Lung (tissue), 11 donors: ENCODE measurements at regions not wholly inside any gene's neighbourhood (a gene's known extent, or its start where the extent isn't known, plus 50 kb on each side); places are given as distances from the start of the nearest gene placed in this dataset.

ENCODE experiments used
- ATAC-seq: fragments of 200-7000 bp; cut with Tn5 transposase; one replicate; pipeline ENCODE4 v1.9.1; 2020; ENCODE audit warnings: moderate number of reproducible peaks; ENCODE audit not compliant: insufficient read depth, low FRiP score
- DNase-seq, 3 donors: peaks; one replicate each; pipeline ENCODE4 v3.0.0-alpha.2; 2013 to 2017
- H3K27ac ChIP-seq, 2 donors: one replicate each; pipeline ENCODE4 v1.5.1; 2013; ENCODE audit warnings: mild to moderate bottlenecking in 2 of 2, moderate library complexity in 2 of 2, control low read depth in 1 of 2, inconsistent platforms in 1 of 2, low read depth in 1 of 2, low read length in 1 of 2
- H3K27me3 ChIP-seq, 3 donors: one replicate each; pipeline ENCODE4 v1.5.1; 2013; ENCODE audit warnings: low read length in 2 of 3; ENCODE audit not compliant: control insufficient read depth in 3 of 3, insufficient read depth in 3 of 3
- H3K36me3 ChIP-seq, 4 donors: one replicate each; pipeline ENCODE4 v1.5.1; 2013; ENCODE audit warnings: low read length in 4 of 4, mild to moderate bottlenecking in 1 of 4, moderate library complexity in 1 of 4; ENCODE audit not compliant: control insufficient read depth in 4 of 4, insufficient read depth in 4 of 4
- H3K4me1 ChIP-seq, 5 donors: one replicate each; pipeline ENCODE4 v1.5.1; 2013; ENCODE audit warnings: low read length in 5 of 5, mild to moderate bottlenecking in 2 of 5, moderate library complexity in 1 of 5; ENCODE audit not compliant: control insufficient read depth in 5 of 5, insufficient read depth in 5 of 5
- H3K4me3 ChIP-seq: one replicate; pipeline ENCODE4 v1.5.1; 2013; ENCODE audit warnings: mild to moderate bottlenecking, control low read depth, moderate library complexity
- H3K9ac ChIP-seq, 2 donors: one replicate each; pipeline ENCODE4 v1.5.1; 2013; ENCODE audit warnings: low read length in 2 of 2, control low read depth in 1 of 2; ENCODE audit not compliant: insufficient read depth in 1 of 2
- H3K9me3 ChIP-seq, 4 donors: one replicate each; pipeline ENCODE4 v1.5.1; 2013; ENCODE audit warnings: low read length in 3 of 4, mild to moderate bottlenecking in 1 of 4, moderate library complexity in 1 of 4; ENCODE audit not compliant: control insufficient read depth in 4 of 4, insufficient read depth in 3 of 4
- CTCF ChIP-seq: IDR thresholded peaks from 2 replicates; pipeline ENCODE4 v1.5.1; 2012; ENCODE audit warnings: mild to moderate bottlenecking; ENCODE audit errors: control extremely low read depth, extremely low read depth
- WGBS, 2 donors: extraction: QIAGEN DNeasy Blood & Tissue Kit; methylation state at CpG; one replicate each; pipeline ENCODE4 v1.1.7; 2013; 5-methylcytosine and 5-hydroxymethylcytosine counted together
- donor health status: control.
- donor health status: control.
- donor health status: Bipolar disorder and iron deficiency.
- donor health status: healthy.
- donor health status: DM: yes; HTN: yes; CAD: no.

- WGBS, 2 donors = 63 to 90% methylated on average over 4 of the region's 4 CpGs
- Histone ChIP-seq H3K4me3 (no peak overlapping the region), H3K9ac (no peak overlapping the region), H3K27me3 (no peaks in the 10 kb centered on the region), H3K36me3 (no peaks in the 10 kb centered on the region), H3K4me1 (no peaks in the 10 kb centered on the region), H3K27ac (no peak overlapping the region), H3K9me3 (peaks cover 0 to 11% (median 10%) of the 10 kb centered on the region in 4 donors)
- no peak for TF ChIP-seq CTCF
- ATAC-seq = no peak
- peak in 1 of 3 donors; percentile 9 for DNase-seq
Observed at GRCh38 chr11:33590441-33590840, 110.2 kb downstream of the C11orf91 start.

- no peak overlapping the region for H3K9ac ChIP-seq
- no peak overlapping the region for H3K4me3 ChIP-seq
- H3K36me3 ChIP-seq = no peaks in the 10 kb centered on the region
- no peak overlapping the region for H3K27ac ChIP-seq
- WGBS, 2 donors = 63 to 75% methylated on average over 4 of the region's 4 CpGs
- ATAC-seq = no peak
- no peaks in the 10 kb centered on the region for H3K27me3 ChIP-seq
- H3K4me1 ChIP-seq = no peaks in the 10 kb centered on the region
- H3K9me3 ChIP-seq = peaks cover 0 to 5% (median 1%) of the 10 kb centered on the region in 4 donors
- peak in 2 of 3 donors; percentile 29 to 33 for DNase-seq
- no peak for TF ChIP-seq CTCF
Observed at GRCh38 chr11:33588056-33588455, 112.6 kb downstream of the C11orf91 start.

GRCh38 chr11:33585586-33586209 lies 114.9 kb downstream of the C11orf91 start:
- H3K9me3 ChIP-seq = peaks cover 0 to 5% (median 1%) of the 10 kb centered on the region in 4 donors
- ATAC-seq (no peak), DNase-seq (no peak)
- 73 to 82% methylated on average over 6 of the region's 6 CpGs for WGBS, 2 donors
- no peak overlapping the region for H3K27ac ChIP-seq
- H3K4me3 ChIP-seq = no peak overlapping the region
- no peaks in the 10 kb centered on the region for H3K4me1 ChIP-seq
- no peak for TF ChIP-seq CTCF
- no peaks in the 10 kb centered on the region for H3K27me3 ChIP-seq
- H3K36me3 ChIP-seq = no peaks in the 10 kb centered on the region
- H3K9ac ChIP-seq = no peak overlapping the region
